Fibroblast of the aortic adventitia (primary cell): ENCODE measurements at regions not wholly inside any gene's neighbourhood (a gene's known extent, or its start where the extent isn't known, plus 50 kb on each side); places are given as distances from the start of the nearest gene placed in this dataset.

Experiments
- DNase-seq: peaks from one replicate; pipeline ENCODE4 v3.0.0-alpha.2; 2010; ENCODE audit warnings: low read depth
- H3K4me3 ChIP-seq: 2 replicates; pipeline ENCODE4 v1.5.1; 2011; ENCODE audit warnings: low read depth, mild to moderate bottlenecking, control low read depth, low read length, moderate library complexity
- CTCF ChIP-seq: IDR thresholded peaks from 2 replicates; pipeline ENCODE4 v1.5.1; 2011; ENCODE audit warnings: mild to moderate bottlenecking, low read length, control low read depth, inconsistent platforms; ENCODE audit not compliant: insufficient read depth

DNA sequence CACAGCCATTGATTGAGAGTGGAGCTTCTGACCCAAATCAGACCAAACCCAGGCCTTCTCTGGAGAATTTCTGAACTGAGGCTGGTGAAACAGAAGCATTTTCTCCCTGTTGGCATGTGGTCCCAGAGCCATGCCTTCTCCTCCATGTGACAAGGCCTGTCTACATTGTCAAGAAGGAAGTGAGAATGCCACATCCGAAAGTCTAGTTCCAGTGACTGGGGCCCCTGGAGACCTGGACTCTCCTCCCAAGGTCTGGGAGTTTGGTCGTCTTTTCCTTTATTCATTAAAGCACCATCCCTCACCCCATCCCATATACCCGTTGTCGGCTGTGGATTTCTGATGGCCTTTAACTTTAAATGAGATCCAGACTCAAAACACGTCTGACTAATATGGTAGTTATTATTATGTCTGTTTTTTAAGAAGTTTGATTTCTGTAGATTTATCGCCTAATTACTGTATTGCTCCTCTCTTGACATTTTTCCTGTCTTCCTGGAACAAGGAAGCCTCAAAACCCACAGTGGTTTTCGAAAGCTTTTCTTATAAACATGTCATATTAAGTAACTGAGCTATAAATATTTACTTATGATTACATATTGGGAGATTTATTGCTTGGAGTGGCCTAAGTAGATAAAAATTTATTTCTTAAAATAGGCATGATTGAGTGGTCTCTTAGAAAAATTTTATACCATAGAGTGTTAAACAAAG is 128.3 kb upstream of the FRY start:
- no peak for DNase-seq
- H3K4me3 ChIP-seq: no peak overlapping the region

DNA sequence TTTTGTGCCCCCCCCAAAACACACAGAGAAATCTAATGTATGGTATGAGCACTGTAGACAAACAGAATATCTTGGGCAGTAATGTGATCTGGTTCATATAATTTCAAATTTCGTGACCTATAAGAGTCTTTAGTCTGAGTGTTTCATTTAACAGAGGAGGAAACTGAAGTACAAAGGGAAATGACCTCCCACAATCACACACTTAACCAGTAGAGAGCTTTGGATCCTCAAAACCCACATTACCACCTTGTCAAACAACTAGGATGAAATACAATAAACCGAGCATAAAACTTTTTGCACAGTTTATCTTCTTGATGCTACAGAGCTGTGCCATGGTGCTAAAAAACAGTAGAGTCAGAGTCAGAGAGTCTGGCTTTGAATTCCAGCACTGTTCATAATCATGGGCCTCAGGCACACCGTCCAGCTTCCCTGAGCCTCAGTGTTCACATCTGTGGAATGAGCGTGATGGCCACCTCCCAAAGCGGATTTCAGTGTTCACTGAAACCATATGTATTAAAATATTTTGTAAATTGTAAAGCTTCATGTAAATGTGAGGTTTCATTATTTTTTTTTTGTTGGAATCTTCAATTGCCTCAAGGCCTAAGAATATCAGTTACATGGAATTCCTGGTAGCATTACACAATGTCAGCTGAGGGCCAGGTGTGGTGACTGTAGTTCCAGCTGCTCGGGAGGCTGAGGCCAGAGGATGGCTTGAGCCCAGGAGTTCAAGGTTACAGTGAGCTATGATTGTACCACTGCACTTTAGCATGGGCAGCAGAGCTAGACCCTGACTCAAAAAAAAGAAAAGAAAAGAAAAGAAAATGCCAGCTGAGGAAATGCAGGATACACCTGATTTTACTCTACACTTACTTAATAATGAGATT is 126.4 kb upstream of the FRY start:
- no peak overlapping the region for H3K4me3 ChIP-seq
- no peak for DNase-seq
- TF ChIP-seq CTCF: no peak

More for the DNA sequence above, 128.3 kb upstream of the FRY start:
- no peak for TF ChIP-seq CTCF

- no peak for TF ChIP-seq CTCF
- no peak for DNase-seq
- no peak overlapping the region for H3K4me3 ChIP-seq
Observed at GRCh38 chr13:31905961-31906360, 125.6 kb upstream of the FRY start.

DNA sequence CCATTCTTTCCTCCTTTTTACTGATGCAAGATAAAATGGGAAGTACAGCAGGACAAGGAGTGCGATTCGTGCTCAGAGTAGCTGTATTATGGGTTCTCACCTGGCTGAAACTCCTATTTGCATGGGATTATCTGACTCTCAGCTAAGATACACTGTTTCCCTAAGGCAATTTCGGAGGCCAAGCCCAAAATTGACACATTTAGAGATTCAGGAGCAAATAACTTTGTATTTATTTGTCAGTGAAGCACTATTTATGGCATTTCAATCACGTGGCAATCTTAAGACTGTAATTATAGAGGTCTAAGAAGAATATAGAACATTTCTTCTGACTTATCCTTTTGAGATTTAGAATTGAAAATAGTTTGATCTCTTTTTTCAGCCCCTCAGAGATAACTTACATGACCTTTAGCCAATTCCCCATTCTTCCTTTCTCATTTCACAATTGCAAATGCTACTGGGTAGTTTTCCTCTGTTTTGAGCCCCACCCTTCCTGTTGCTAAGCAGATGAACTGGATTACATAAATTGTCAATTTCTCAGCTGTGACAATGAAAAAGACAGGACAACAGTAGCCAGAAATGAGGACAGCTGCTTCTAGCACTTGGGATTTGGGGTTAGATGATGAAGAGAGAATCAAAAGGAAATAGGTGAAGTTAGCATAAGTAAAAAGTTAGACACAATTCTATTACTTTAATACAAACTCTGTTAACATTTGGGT is 122.7 kb upstream of the FRY start:
- no peak overlapping the region for H3K4me3 ChIP-seq
- no peak for TF ChIP-seq CTCF
- peak; percentile 12 for DNase-seq

DNA sequence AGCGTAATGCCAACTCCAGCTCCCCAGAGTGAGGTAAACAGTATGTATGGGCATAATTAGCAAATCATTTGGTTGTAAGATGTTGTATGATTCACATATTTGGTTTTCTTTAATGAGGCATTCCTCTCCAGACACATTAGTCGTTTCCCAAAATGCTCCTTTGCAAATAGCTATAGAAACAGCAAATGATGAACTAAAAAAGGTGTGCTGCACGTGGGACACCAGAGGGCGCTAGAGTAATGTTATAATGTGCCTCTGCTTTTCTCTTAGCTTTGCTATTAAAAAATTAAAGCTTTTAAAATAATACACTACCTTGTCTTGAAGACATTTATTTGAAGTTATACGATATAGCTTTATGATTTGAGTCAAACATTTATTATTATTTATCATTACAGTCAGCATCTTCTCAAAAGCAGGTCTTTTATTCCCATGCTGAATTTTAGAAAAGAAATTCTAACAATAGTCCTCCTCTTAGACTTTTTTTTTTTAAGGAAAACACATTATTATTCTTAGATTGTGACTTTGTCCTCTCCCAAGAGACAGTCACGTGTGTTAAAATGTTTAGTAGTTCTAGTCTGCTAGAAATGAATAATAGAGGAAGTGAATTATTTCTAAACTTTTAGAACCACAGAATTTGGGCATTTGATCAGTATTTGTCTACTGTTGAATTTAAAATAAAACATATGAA is 121.6 kb upstream of the FRY start:
- TF ChIP-seq CTCF: peak; percentile 84
- peak; percentile 83 for DNase-seq
- no peak overlapping the region for H3K4me3 ChIP-seq

DNA sequence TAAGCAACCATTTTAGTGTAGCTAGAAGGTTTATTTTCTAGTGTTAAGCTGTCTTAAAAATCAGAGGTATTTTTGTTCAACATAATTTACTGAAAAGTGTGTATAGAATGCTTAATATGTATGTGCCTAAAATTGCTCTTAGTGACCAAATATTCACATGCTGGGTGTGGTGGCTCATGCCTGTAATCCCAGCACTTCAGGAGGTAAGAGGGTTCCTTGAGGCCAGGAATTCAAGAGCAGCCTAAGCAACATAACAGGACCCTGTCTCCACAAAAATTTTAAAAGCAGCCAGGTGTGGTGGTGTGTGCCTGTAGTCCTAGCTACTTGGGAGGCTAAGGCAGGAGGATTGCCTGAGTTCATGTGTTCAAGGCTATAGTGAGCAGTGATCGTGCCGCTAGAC is 120.9 kb upstream of the FRY start:
- DNase-seq: no peak
- no peak overlapping the region for H3K4me3 ChIP-seq
- no peak for TF ChIP-seq CTCF
